Activated T-cell treated with anti-CD3 and anti-CD28 coated beads for 48 hours (primary cell): ENCODE measurements at regions not wholly inside any gene's neighbourhood (a gene's known extent, or its start where the extent isn't known, plus 50 kb on each side); places are given as distances from the start of the nearest gene placed in this dataset.

Experiments used
- DNase-seq: peaks from one replicate; pipeline ENCODE4 v3.0.0-alpha.2; 2020; ENCODE audit warnings: low read depth

- DNase-seq, result no peak
These were observed 764.1 kb upstream of the TENM3 start for GRCh38 chr4:181479141-181479540.

DNA sequence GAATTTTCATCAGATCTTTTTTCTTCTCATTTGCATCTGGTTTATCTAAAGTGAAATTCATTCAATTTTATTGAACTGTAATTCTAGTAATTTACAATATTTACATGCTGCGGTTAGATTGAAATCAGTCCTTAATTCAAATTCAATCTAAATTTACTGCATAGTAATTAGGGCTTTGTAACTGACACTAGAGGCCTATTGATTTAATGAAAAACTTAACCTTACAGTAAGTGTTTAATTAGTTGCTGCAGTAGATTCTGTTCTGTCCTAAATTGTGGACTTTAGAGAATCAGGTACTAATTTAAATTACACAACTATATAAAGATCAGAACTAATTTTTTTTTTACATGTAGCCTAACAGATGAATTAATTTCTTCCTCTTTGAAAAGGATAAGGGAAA is 758.8 kb upstream of the TENM3 start:
- DNase-seq, result no peak

- DNase-seq, result no peak
These were observed 754.3 kb upstream of the TENM3 start for GRCh38 chr4:181488926-181489325.

- no peak for DNase-seq
These were observed 745.1 kb upstream of the TENM3 start for GRCh38 chr4:181498148-181498547.

GRCh38 chr4:181502611-181503010 is 740.6 kb upstream of the TENM3 start:
- DNase-seq, result no peak

DNA sequence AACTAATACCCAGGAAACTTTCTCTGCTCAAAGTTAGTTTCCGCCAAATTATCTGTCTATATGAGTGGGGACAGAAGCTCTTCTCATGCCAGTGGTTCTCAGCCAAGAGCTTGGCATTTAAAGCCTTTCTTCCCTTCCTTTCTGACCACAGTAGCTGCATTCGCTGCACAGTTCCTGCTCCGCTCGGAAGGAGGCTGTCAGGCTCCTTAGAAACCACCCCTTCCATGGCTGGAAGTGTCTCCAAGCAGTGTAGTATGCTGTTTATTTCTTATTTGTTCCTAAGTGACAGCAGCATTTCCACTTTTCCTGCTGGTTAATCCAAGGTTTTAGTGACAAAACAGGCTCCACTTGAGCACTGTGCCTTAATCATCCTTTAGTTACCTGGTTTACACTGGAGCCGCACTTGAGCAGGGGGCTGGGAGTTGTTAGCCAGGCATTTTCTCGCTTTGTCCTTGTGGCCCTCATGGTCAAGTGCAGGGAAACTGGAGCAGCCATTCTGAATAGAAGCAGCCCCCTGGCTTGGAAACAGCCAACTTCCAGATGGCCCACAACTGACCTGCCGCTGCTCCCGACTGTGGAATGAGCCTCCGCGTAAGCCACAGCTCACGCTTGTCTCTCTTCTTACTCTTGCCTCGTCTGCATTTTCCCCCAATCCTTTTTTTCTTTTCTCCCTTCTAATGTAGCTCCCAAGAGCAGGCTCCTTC is 739.4 kb upstream of the TENM3 start:
- no peak for DNase-seq

GRCh38 chr4:181504924-181505323 is 738.3 kb upstream of the TENM3 start:
- DNase-seq, result no peak

- DNase-seq, result no peak
These were observed 735.9 kb upstream of the TENM3 start for GRCh38 chr4:181507180-181507835.

GRCh38 chr4:181507938-181508337 is 735.3 kb upstream of the TENM3 start:
- DNase-seq, result no peak

DNA sequence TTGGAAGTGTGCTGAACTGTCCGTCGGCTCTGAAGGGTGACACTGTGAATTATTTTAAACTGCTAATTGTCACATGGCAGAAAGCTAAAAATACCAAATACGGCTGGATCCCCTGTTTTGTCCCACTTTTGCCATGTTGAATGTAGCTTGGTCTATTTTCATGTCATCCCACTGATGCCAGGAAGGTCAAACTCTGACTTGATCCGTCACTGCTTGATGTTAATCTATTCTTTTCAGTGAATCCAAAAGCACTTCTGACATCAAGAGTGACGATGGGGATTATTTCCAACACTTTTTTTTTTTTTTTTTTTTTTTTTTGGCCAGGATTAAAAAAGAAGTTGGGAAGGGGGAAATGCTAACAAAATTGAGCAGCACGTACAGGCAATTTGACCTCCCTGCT is 734.6 kb upstream of the TENM3 start:
- no peak for DNase-seq

DNA sequence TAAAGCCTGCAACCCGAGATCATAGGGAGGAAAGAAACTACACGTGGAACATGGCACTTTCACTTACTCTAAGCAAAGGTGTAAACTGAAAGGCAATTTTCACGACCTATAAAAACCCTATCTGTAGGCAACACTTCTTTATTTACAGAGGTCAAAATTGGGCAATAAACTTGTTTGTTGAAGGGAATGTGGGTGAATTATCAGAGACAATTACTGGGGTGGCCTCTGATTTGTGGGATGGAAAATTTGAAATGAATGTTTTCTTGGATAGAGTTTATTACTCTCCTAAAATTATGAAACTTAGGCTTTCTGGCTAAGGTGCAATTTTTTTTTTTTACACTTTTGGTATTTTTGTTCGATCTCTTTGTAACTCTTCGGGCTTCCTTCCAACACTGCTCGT is 734.1 kb upstream of the TENM3 start:
- DNase-seq, result no peak

GRCh38 chr4:181517491-181517890 is 725.7 kb upstream of the TENM3 start:
- DNase-seq, result no peak

DNA sequence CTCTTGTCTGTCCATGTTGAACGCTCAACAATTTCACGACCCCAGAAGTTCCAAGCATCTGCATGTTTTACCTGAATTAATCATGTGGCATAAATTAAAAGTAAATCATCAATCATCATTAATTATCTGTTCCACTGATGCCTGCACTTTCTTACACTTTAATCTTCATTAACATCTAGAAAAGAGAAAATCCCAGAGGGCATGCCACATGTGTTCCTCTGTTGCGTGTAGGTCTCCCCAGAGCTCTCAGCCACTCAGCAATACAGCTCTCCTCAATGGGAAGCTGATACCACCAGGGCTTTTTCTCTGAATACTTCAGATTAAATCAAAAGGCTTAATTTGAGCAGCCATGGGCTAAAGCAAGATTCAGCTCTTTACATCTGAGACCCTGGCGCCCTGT is 722.4 kb upstream of the TENM3 start:
- DNase-seq, result no peak

- DNase-seq, result no peak
These were observed 719.2 kb upstream of the TENM3 start for GRCh38 chr4:181523973-181524372.

DNA sequence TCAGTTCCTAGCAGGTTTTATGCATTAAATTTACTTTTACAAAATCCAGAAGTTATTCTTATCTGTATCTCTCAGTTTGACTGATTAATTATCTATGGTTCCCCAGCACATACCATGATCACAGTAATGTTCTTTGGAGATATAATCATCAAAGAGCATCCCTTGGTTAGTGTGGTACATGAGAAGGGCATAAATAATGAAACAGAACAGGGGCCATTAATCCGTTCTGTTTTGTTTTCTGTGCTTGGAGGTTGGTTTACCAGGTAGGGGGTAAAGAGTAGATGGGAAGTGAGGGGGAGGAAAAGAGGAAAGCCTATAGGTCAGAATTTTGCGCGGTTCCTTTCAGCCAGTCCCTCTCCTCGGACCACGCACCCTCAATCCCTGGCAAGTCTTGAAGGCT is 718.7 kb upstream of the TENM3 start:
- no peak for DNase-seq

DNA sequence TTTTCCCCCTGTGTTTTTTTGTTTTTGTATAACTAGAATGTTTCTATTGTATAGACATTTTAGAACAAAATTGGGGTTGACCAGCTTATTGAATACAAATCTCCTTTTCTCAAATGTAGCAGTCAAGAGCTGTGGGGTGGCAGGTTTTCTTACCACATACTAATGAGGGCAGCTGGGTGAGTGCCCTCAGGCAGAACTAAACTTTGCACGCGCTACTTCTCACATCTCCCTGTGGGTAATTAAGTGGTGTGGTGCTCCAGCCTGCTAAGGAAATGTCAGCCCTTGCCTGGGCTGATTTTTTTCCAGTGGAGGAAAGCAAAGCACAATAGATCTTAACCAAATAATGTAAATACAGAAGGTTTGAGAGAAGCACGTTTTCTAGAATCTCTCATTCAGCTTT is 717.6 kb upstream of the TENM3 start:
- DNase-seq, result no peak

- peak; percentile 3 for DNase-seq
These were observed 714.5 kb upstream of the TENM3 start for GRCh38 chr4:181528570-181529184.

DNA sequence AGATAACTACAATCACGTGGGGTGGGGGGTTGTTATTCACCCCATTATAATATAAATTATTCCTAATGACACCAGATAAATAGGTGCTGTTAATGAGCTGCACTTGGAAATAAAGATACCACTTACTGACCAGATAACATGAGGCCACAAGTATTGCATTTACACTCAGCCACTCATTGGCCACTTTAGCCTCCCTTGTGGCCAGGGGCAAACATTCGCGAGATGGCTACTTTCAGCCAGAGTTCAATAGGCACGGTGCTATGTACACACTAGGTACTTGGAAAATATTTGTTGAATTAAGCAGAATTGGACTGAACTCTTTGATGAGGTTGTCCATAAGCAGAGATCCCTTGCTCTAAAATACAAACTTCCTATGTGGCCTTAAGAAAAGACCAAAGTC is 713.7 kb upstream of the TENM3 start:
- DNase-seq, result no peak

DNA sequence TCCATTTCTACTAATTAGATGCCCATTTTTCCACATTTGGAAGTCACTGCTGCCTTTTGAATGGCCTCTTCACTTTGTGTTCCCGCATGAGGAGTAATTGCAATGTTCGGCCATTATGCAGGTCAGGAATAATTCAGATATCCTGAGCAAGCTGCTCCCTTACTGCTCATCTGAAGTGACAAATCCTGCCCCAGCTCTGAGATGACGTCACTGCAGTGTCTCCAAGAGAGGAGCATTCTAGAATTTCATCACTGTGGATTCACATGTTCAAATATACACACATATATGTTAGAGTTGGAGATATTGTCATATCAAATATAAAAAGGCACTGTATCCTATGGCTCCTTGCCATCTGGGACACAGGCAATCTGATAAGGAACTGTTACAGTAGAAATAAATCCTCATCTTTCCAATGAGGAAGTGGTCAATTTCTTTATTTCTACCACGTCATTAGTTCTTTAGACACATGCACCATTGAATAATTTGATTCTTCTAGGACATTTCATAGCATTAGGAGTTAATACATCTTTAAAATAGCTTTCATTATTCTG is 706.9 kb upstream of the TENM3 start:
- no peak for DNase-seq

DNA sequence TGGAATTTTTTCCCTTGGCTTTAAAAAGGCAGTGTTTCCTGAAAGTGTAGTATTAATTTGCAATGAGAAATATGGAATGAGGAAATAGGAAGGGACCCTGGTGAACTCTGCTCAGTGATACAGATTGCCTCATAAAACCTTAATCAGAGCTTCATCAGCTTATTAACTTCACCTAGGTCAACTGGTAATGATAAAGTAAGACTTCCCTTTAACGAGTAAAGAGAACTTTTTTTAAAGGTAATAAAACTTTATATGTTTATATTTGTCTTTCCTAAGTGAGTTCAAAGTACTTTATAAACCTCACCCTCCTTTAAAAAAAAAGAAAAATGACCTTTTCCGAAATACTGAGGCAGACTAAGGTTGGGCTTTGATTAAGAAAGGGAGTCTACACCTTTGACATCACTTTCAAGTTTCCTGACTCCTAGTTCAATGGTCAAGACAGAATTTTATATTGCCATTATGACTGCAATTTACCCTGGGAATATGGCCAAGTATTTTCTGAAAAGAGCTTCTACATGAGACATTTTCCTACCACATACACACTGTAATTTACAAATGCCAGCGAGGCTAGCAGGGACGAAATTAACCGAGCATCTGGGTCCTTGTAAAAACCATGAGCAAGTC is 706.3 kb upstream of the TENM3 start:
- DNase-seq, result no peak

- DNase-seq, result no peak
These were observed 704.8 kb upstream of the TENM3 start for GRCh38 chr4:181538431-181538830.

GRCh38 chr4:181541396-181541795 is 701.8 kb upstream of the TENM3 start:
- DNase-seq, result no peak
